CD4-positive, alpha-beta T cell treated with Interleukin-21 for 1 hour (primary cell): ENCODE measurements at regions not wholly inside any gene's neighbourhood (a gene's known extent, or its start where the extent isn't known, plus 50 kb on each side); places are given as distances from the start of the nearest gene placed in this dataset.

ENCODE experiments used
- DNase-seq: peaks from one replicate; pipeline ENCODE4 v3.0.0-alpha.2; 2020

DNA sequence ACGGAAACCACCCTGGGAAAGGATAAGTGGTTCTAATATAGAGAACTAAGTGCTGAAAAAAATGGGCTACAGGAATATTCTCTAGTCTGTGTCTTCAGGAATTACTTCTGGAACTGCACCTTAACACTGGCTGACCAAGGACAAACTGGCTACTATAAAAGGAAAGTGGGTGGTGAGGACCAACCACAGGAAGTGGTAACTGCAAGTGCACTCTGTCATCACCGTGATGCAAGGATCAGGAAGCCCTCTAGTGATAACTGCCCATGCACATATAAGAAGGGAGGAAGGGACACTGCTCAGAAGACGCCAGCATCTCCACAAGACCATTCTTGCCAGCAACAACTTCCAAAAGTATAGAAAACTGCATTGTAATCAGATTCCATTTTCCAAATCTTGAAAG is 424.4 kb upstream of the RGPD4 start:
- DNase-seq: no peak

DNA sequence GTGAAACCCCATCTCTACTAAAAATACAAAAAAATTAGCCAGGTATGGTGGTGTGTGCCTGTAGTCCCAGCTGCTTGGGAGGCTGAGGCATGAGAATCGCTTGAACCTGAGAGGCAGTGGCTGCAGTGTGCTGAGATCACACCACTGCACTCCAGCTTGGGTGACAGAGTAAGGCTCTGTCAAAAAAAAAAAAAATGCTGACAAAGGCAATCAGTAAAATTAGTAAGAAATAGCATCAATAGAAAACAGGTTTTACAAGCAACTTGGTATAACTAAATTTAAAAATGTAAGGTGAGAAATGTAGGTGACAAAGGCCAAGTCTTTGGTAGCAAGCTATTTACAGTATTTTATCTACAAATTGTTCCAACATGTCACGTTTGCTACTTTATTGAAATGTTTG is 421.4 kb upstream of the RGPD4 start:
- no peak for DNase-seq

- DNase-seq: no peak
Measured at GRCh38 chr2:107407017-107407416, 419.7 kb upstream of the RGPD4 start.

- no peak for DNase-seq
Measured at GRCh38 chr2:107407974-107408373, 418.7 kb upstream of the RGPD4 start.

- DNase-seq: no peak
Measured at GRCh38 chr2:107411267-107411666, 415.4 kb upstream of the RGPD4 start.

GRCh38 chr2:107412209-107412904 is 414.3 kb upstream of the RGPD4 start:
- DNase-seq: no peak

DNA sequence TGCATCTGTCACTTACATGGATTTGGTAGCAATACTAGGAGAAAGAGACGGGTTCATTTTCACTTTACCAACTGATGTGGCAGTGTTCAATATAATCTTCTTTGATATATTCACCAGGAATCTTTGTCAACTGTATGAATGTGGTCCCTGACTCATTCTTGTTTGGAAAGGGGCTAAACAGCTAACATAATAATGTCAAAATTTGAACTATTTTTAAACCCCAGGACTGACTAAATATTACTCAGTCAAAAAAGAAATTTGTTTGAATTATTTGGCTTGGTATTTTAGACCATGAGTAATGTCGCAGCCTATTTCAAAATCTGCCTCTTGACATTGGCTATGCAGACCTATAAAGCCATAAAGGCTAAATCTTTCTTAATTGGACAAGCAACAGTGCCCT is 413.7 kb upstream of the RGPD4 start:
- no peak for DNase-seq

GRCh38 chr2:107414376-107414775 is 412.3 kb upstream of the RGPD4 start:
- DNase-seq: no peak

GRCh38 chr2:107418708-107419107 is 408.0 kb upstream of the RGPD4 start:
- no peak for DNase-seq

GRCh38 chr2:107419191-107419590 is 407.5 kb upstream of the RGPD4 start:
- DNase-seq: no peak

DNA sequence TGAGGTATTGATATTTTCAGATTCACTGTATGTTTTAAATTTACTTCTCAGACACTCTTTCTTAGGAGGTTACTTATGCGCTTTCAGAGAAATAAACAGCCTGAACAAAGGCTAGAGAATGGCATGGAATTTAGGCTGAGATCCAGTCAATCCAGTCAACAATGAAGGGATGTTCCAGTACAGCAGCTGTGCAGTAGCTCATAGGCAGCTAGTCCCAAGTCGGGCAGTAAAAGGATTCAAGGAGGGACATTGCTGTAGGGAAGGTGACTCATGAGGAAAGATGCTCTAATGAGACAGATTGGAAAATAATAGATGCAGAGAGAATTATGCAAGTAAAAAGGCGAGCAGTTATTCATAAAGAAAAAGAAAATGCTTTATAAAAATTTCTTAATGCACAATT is 397.9 kb upstream of the RGPD4 start:
- DNase-seq: no peak

- no peak for DNase-seq
Measured at GRCh38 chr2:107430006-107430405, 396.7 kb upstream of the RGPD4 start.

DNA sequence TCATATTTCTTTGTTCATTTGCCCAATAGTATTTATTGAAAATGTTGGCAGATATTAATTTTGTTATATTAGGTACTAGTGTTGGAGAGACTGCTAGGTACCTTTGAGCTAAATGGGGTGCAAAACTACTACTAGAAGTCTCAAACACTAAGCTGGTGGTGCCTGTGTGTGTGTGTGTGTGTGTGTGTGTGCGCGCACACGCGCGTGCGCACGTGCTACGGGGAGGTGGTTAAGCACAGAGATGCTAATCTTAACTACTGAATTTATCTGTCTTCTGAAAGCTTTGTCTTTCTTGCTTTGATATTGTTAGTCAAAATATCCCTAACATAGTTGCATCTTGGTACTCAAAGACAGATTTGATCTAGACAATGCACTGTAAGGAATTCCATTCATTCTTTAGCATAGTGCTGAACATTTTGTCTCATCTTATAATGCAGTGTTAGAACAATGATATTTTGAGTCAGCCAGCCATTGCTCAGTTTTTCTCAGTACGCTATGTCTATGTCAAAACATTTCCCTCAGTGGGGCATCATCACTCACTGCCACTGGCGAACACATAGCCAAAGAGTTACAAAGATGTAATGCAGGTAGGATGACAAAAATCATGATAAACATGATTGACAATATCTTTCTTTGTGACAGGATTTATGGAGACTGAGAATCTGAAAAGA is 396.0 kb upstream of the RGPD4 start:
- no peak for DNase-seq

GRCh38 chr2:107436281-107436680 is 390.4 kb upstream of the RGPD4 start:
- DNase-seq: no peak

GRCh38 chr2:107437265-107437664 is 389.4 kb upstream of the RGPD4 start:
- DNase-seq: no peak

GRCh38 chr2:107437807-107438206 is 388.9 kb upstream of the RGPD4 start:
- DNase-seq: no peak

DNA sequence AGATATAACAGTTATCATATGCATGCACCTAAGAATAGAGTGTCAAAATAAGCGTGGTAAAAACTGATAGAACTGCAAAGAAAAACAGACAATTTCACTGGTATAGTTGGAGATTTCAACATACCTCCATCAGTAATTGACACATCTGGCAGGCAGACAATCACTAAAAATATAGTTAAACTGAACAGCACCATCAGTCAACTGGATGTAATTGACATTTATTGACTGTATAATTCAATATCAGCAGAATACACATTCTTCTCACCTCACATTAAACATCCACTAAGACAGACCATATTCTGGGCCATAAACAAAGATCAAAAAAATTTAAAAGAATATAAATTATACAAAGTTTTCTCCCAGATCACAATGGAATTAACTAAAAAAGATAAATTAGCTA is 378.5 kb upstream of the RGPD4 start:
- no peak for DNase-seq

- DNase-seq: no peak
Measured at GRCh38 chr2:107461301-107461700, 365.4 kb upstream of the RGPD4 start.

GRCh38 chr2:107462181-107462580 is 364.5 kb upstream of the RGPD4 start:
- DNase-seq: no peak

- no peak for DNase-seq
Measured at GRCh38 chr2:107466241-107466640, 360.5 kb upstream of the RGPD4 start.

DNA sequence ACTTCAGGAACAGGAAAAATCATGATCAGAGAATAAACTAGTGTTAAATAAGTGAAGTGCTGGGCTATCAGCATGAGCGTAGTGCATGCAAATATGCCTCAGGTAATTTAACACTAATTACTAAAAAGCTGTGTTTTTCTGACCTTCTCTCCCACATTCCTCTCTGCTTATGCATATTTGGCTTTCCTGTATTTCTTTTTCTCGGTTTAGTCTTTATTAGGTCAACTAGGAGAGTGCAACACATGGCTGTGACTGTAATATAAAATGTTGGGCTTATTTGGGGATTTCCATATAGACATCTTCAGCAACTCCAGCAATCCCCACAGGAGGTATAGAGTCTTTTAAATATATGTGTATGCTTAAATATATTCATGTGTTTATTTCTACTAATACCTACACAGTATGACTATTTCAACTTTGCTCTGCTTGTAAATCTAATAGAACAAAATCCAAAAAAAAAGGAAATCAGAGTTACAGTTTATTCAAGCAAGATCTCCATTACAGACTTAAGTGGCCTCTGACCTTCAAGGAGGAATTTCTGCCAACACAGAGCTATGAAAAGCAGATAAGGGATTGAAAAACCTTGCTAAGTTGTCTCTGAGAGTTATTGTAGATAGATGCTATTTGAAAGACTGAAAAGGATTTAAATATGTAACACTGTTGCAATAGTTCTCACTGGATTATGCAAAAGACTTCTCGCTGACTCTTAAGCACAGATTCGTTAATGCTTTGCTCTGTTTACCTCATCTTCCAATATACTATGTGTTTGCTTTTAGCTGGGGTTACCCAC is 359.5 kb upstream of the RGPD4 start:
- no peak for DNase-seq

- DNase-seq: no peak
Measured at GRCh38 chr2:107469437-107469995, 357.2 kb upstream of the RGPD4 start.

- DNase-seq: no peak
Measured at GRCh38 chr2:107473150-107473549, 353.5 kb upstream of the RGPD4 start.

- no peak for DNase-seq
Measured at GRCh38 chr2:107475859-107476258, 350.8 kb upstream of the RGPD4 start.
